Spinal cord (tissue), 9 donors: ENCODE measurements at regions not wholly inside any gene's neighbourhood (a gene's known extent, or its start where the extent isn't known, plus 50 kb on each side); places are given as distances from the start of the nearest gene placed in this dataset.

Source experiments
- DNase-seq, 6 donors: peaks; one replicate each; pipeline versions ENCODE4 v3.0.0 to v3.0.0-alpha.2; 2013 to 2015; ENCODE audit warnings: low spot score in 6 of 6, low read depth in 4 of 6
- H3K27ac ChIP-seq: one replicate; pipeline ENCODE4 v1.5.1; 2013; ENCODE audit warnings: low read depth, low read length, control low read depth
- H3K27me3 ChIP-seq: one replicate; pipeline ENCODE4 v1.6.1; 2013; ENCODE audit warnings: low read length; ENCODE audit not compliant: control insufficient read depth, insufficient read depth
- H3K36me3 ChIP-seq: one replicate; pipeline ENCODE4 v1.6.1; 2013; ENCODE audit warnings: low read length; ENCODE audit not compliant: control insufficient read depth, insufficient read depth
- H3K4me1 ChIP-seq: one replicate; pipeline ENCODE4 v1.6.1; 2013; ENCODE audit warnings: low read length; ENCODE audit not compliant: control insufficient read depth, insufficient read depth
- H3K4me3 ChIP-seq: one replicate; pipeline ENCODE4 v1.5.1; 2013; ENCODE audit warnings: low read depth, low read length, control low read depth
- H3K9me3 ChIP-seq: one replicate; pipeline ENCODE4 v1.6.1; 2013; ENCODE audit warnings: low read length; ENCODE audit not compliant: control insufficient read depth, insufficient read depth
- WGBS: methylation state at CpG from one replicate; pipeline ENCODE4 v1.1.5; 2013; ENCODE audit warnings: missing lambda C conversion rate; ENCODE audit not compliant: insufficient coverage; 5-methylcytosine and 5-hydroxymethylcytosine counted together
- donor health status: healthy.

DNA sequence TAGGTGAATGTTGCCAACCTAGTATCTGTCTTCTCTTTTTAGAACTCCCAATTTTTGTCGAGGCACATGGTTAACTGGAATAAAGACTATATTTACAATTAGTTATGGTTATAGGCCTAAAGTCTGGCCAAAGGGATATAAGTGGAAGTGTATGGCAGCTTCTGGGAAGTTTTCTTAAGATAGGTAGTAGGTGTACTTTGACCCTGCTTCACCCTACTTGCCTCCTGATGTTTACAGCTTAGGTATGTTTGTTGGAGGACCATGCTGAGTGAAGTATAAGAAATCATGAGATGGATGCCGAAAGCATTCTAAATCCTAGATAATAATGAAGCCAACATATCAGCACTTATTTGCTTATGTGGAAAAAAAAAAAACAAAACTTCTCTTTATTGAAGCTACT, 272.1 kb downstream of the S1PR1 start:
- no peaks in the 10 kb centered on the region for H3K9me3 ChIP-seq
- WGBS = no CpG with 5 or more reads among the region's 2 CpGs
- H3K27me3 ChIP-seq = no peaks in the 10 kb centered on the region
- H3K27ac ChIP-seq = no peak overlapping the region
- no peaks in the 10 kb centered on the region for H3K36me3 ChIP-seq
- DNase-seq = no peak
- no peaks in the 10 kb centered on the region for H3K4me1 ChIP-seq
- no peak overlapping the region for H3K4me3 ChIP-seq

DNA sequence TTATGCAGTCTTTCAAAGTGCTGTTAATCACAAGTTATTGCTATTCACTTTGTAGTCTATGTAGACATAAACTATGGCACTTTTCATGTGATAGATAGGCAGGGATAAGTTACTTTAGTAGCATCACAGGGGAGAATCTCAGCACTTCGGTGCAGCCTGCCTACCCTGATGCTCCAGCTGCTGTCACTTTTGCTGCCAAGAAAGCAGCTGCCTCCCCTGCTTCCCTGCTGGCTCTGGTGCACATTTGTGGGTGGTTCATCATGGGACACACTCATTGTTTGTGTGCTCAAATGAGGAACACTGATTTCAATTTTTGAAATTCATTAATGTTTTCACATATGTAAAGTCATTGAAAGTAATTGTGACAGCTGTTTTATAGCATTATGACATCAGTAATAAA, 272.6 kb downstream of the S1PR1 start:
- H3K27me3 ChIP-seq = no peaks in the 10 kb centered on the region
- no peak overlapping the region for H3K4me3 ChIP-seq
- H3K9me3 ChIP-seq = no peaks in the 10 kb centered on the region
- DNase-seq = peak in 1 of 6 donors; percentile 84
- H3K36me3 ChIP-seq = no peaks in the 10 kb centered on the region
- no peak overlapping the region for H3K27ac ChIP-seq
- 31% methylated on average over 1 of the region's 1 CpG for whole genome bisulfite sequencing
- H3K4me1 ChIP-seq = no peaks in the 10 kb centered on the region

DNA sequence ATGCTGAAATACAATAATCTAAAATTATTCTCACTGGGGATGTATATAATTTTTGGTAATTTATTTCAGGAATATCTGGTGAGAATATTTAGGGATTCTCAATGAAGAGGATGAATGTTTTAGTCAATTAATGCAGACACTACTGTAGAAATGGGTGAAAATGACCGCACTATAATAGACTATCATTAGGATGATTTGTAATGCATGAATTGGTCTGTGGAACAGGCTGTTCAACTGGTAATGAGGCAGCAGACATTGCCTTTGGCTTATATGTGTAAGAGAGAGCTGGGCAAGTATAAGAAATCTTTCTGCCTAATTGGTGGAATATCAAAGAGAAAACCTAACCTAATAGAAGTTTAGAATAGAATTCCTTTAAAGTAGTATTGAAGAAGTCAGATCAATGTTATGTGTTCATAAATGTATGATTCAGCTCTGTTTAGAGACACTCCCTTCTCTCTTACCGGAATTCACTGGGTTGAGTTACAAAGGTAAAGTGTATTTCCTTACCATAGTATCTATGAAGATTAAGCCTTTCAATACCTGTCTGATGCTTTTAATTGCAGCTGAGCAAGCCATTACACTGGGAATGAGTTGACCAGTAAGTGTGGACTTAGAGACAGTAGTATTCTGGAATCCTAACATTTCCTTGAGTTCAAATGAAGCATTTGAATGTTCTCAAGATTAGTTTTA, 274.5 kb downstream of the S1PR1 start:
- 67% methylated on average over 1 of the region's 2 CpGs for WGBS
- Histone ChIP-seq H3K4me1 (no peaks in the 10 kb centered on the region), H3K27ac (no peak overlapping the region), H3K4me3 (no peak overlapping the region), H3K36me3 (no peaks in the 10 kb centered on the region), H3K27me3 (no peaks in the 10 kb centered on the region), H3K9me3 (no peaks in the 10 kb centered on the region)
- DNase-seq = peak in 2 of 6 donors; percentile 6 to 64

- Histone ChIP-seq H3K36me3 (no peaks in the 10 kb centered on the region), H3K4me1 (no peaks in the 10 kb centered on the region), H3K4me3 (no peak overlapping the region), H3K9me3 (no peaks in the 10 kb centered on the region), H3K27me3 (no peaks in the 10 kb centered on the region), H3K27ac (no peak overlapping the region)
- DNase-seq = peak in 2 of 6 donors; percentile 56 to 65
- no CpG with 5 or more reads among the region's 4 CpGs for WGBS
These were observed 283.5 kb downstream of the S1PR1 start for GRCh38 chr1:101520302-101520701.

DNA sequence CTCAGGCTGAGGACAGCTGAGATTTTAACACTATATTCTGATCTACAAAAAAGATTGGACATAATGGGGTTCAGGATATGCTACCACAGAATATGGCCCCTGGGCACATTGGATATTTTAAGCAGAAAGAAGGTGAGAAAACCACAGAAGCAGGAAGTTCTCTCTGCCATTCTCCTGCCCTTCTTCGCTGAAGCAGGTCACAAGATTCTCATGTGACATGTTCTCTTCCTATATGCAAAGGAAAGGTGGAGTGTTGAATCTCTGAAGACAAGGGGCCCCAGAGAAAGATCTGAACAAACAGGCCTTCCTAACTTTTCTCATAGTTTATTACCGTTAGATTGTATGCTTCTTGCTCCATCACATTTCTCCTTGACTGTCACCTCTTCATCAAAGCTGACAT, 285.7 kb downstream of the S1PR1 start:
- Histone ChIP-seq H3K36me3 (no peaks in the 10 kb centered on the region), H3K4me3 (no peak overlapping the region), H3K4me1 (no peaks in the 10 kb centered on the region), H3K9me3 (no peaks in the 10 kb centered on the region), H3K27me3 (no peaks in the 10 kb centered on the region), H3K27ac (no peak overlapping the region)
- no CpG with 5 or more reads among the region's 2 CpGs for WGBS
- DNase-seq = no peak

- H3K36me3 ChIP-seq = no peaks in the 10 kb centered on the region
- 69% methylated on average over 4 of the region's 6 CpGs for WGBS
These were observed 290.0 kb downstream of the S1PR1 start for GRCh38 chr1:101526813-101527212.

DNA sequence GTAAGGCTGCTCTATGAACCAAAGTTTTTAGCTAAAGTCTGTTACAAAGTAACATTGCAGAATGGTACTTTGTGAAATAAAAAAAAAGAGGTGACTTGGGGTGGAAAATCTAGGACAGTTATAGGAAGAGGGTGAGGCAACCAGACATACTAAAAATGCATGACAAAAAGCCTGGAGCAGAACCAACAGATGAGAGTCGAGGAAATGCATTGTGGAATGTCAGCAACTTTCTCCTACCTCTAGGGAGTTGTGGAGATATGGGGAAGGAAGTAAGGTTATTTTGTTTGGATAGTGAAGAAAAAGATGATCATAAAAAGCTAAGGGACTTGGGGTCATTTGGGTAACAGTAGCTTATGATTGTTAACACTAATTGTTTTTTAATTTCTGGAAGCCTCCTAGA, 295.6 kb downstream of the S1PR1 start:
- no CpG with 5 or more reads among the region's 1 CpG for WGBS
- Histone ChIP-seq H3K4me1 (no peaks in the 10 kb centered on the region), H3K9me3 (no peaks in the 10 kb centered on the region), H3K27ac (no peak overlapping the region), H3K27me3 (no peaks in the 10 kb centered on the region), H3K4me3 (no peak overlapping the region), H3K36me3 (no peaks in the 10 kb centered on the region)
- no peak for DNase-seq

More at GRCh38 chr1:101526813-101527212, 290.0 kb downstream of the S1PR1 start:
- Histone ChIP-seq H3K27me3 (no peaks in the 10 kb centered on the region), H3K4me1 (no peaks in the 10 kb centered on the region), H3K27ac (no peak overlapping the region), H3K4me3 (no peak overlapping the region), H3K9me3 (no peaks in the 10 kb centered on the region)
- no peak for DNase-seq

DNA sequence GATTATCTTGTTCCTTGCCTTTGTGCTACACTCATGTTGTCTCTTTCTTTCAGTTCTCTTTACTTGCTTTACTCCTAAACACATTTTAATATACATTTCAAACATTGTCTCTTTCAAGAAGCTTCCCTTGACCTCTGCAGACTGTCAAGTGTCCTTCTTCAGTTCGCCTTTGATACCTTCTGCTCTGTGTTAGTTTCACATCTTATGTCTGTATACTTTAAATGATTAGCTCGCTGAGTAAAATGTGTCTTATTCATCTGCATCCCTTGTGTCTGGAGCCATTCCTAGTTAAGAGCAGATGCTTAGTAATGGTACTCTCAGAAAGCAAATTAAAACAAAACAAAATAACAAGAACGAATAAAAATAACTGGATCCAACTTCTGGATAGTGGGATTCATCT, 303.3 kb downstream of the S1PR1 start:
- H3K27me3 ChIP-seq = no peaks in the 10 kb centered on the region
- no peaks in the 10 kb centered on the region for H3K4me1 ChIP-seq
- no peak for DNase-seq
- H3K36me3 ChIP-seq = no peaks in the 10 kb centered on the region
- WGBS = no CpG with 5 or more reads among the region's 3 CpGs
- no peak overlapping the region for H3K4me3 ChIP-seq
- no peaks in the 10 kb centered on the region for H3K9me3 ChIP-seq
- H3K27ac ChIP-seq = no peak overlapping the region

DNA sequence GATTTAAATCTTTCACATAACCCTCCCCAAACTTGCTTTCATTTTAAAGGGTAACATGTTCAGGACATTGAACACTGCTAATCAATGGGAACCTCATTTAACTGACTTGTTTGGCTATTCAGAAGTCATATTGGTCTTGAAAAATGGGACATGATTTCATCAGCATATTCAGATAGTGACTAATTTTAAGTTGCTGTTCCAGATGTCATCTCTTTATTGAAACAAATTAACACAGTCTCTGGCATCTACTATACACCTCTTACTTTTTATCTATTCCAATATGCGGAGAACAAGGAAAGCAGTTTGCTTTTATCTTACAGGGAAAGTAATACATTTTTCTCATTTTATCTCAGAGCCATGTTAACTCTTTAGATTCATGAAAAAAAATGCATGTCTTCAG, 310.1 kb downstream of the S1PR1 start:
- no peak for DNase-seq

DNA sequence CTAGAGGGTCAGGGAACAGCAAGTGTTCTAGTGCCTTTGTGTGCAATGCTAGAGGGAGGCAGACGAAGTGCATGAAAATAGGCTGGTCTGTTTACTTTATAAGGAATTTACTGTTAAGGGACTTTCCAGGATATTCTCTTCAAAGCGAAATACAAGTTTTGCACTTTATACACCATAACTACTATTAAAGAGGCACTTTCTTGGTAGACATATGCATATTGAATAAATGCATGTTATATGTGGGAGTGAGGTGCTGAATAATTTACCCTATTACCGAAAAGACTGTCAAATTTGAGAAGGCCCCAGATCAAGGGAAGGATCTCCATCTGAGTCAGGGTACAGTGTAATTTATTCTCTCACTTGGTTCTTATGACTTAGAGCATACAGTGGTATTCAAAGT, 310.5 kb downstream of the S1PR1 start:
- Histone ChIP-seq H3K4me1 (no peaks in the 10 kb centered on the region), H3K9me3 (no peaks in the 10 kb centered on the region), H3K27ac (no peak overlapping the region), H3K27me3 (no peaks in the 10 kb centered on the region), H3K36me3 (no peaks in the 10 kb centered on the region), H3K4me3 (no peak overlapping the region)
- DNase-seq = no peak
- 100% methylated on average over 1 of the region's 3 CpGs for WGBS

More for the DNA sequence above, 310.1 kb downstream of the S1PR1 start:
- Histone ChIP-seq H3K27me3 (no peaks in the 10 kb centered on the region), H3K4me3 (no peak overlapping the region), H3K27ac (no peak overlapping the region), H3K9me3 (no peaks in the 10 kb centered on the region), H3K36me3 (no peaks in the 10 kb centered on the region), H3K4me1 (no peaks in the 10 kb centered on the region)
- WGBS = no CpG with 5 or more reads among the region's 1 CpG
